Hepatocyte (in vitro differentiated cells): ENCODE measurements at regions not wholly inside any gene's neighbourhood (a gene's known extent, or its start where the extent isn't known, plus 50 kb on each side); places are given as distances from the start of the nearest gene placed in this dataset.

Experiments used
- DNase-seq: peaks from one replicate; pipeline ENCODE4 v3.0.0-alpha.2; 2016; ENCODE audit warnings: low spot score
- H2AFZ ChIP-seq: fragments of 200-600 bp; sonication (generic); 2 replicates; pipeline ENCODE4 v1.6.0; 2016; ENCODE audit warnings: antibody characterized with exemption, mild to moderate bottlenecking
- H3K27ac ChIP-seq: fragments of 200-600 bp; sonication (generic); 2 replicates; pipeline ENCODE4 v1.5.1; 2016; ENCODE audit warnings: mild to moderate bottlenecking
- H3K27me3 ChIP-seq: fragments of 200-600 bp; sonication (generic); 2 replicates; pipeline ENCODE4 v1.6.1; 2016
- H3K36me3 ChIP-seq: fragments of 200-600 bp; sonication (generic); replicated peaks from 2 replicates; pipeline ENCODE4 v1.5.1; 2016; ENCODE audit warnings: low read depth; ENCODE audit not compliant: insufficient read depth
- H3K4me1 ChIP-seq: fragments of 200-600 bp; sonication (generic); 2 replicates; pipeline ENCODE4 v1.5.1; 2016; ENCODE audit warnings: mild to moderate bottlenecking, moderate library complexity; ENCODE audit not compliant: insufficient read depth
- H3K4me2 ChIP-seq: fragments of 200-600 bp; sonication (generic); 2 replicates; pipeline ENCODE4 v1.6.0; 2016
- H3K4me3 ChIP-seq: fragments of 200-600 bp; sonication (generic); 2 replicates; pipeline ENCODE4 v1.5.1; 2016; ENCODE audit warnings: mild to moderate bottlenecking
- H3K79me2 ChIP-seq: fragments of 200-600 bp; sonication (generic); 2 replicates; pipeline ENCODE4 v1.6.0; 2017; ENCODE audit warnings: mild to moderate bottlenecking
- H3K9me2 ChIP-seq: fragments of 200-600 bp; sonication (generic); replicated peaks from 2 replicates; pipeline ENCODE4 v1.6.0; 2017; ENCODE audit warnings: mild to moderate bottlenecking; ENCODE audit not compliant: insufficient read depth
- H3K9me3 ChIP-seq: fragments of 200-600 bp; sonication (generic); 2 replicates; pipeline ENCODE4 v1.5.1; 2016; ENCODE audit warnings: low read depth, mild to moderate bottlenecking
- H4K20me1 ChIP-seq: fragments of 200-600 bp; sonication (generic); 2 replicates; pipeline ENCODE4 v1.6.0; 2016; ENCODE audit warnings: mild to moderate bottlenecking; ENCODE audit not compliant: insufficient read depth, poor library complexity, severe bottlenecking
- EZH2 ChIP-seq: fragments of 200-600 bp; sonication (generic); IDR thresholded peaks from 2 replicates; pipeline ENCODE4 v1.6.1; 2016; ENCODE audit warnings: antibody characterized with exemption, mild to moderate bottlenecking, borderline replicate concordance
- EZH2phosphoT487 ChIP-seq: fragments of 200-600 bp; sonication (generic); IDR thresholded peaks from one replicate; pipeline ENCODE4 v1.6.1; 2018; ENCODE audit warnings: antibody characterized with exemption, mild to moderate bottlenecking, low read depth, moderate library complexity; ENCODE audit not compliant: unreplicated experiment, severe bottlenecking
- WGBS: methylation state at CpG from one replicate; pipeline ENCODE4 v1.1.6; 2016; ENCODE audit warnings: low lambda C conversion rate; ENCODE audit errors: missing lambda C conversion rate; 5-methylcytosine and 5-hydroxymethylcytosine counted together
- TF ChIP-seq, protein P1 (sequence below): fragments of 200-600 bp; sonication (generic); IDR thresholded peaks from 2 replicates; pipeline ENCODE4 v1.5.1; 2016; ENCODE audit warnings: antibody characterized with exemption, mild to moderate bottlenecking; ENCODE audit not compliant: poor library complexity

DNA sequence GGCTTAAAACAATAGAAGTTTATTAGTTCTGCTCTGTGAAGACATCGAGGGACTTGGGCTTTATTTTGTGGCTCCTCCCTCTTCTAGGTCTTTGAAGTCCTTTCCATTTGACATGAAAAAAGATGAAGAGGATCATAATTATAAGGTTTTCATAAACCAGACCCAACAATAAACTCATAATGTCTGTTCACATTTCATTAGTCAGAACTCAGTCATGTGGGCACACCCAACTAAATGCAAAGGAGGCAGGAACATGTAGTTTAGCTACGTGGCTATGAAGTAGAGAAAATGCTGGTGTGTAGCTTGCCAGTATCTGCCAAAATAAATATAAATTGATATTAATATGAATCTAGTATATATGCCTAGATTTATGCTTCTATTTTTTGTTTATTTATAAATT is 393.9 kb upstream of the C9orf72 start:
- no peak overlapping the region for H3K4me3 ChIP-seq
- H3K27me3 ChIP-seq, result no peaks in the 10 kb centered on the region
- TF ChIP-seq EZH2, result no peak
- TF ChIP-seq, protein P1, sequence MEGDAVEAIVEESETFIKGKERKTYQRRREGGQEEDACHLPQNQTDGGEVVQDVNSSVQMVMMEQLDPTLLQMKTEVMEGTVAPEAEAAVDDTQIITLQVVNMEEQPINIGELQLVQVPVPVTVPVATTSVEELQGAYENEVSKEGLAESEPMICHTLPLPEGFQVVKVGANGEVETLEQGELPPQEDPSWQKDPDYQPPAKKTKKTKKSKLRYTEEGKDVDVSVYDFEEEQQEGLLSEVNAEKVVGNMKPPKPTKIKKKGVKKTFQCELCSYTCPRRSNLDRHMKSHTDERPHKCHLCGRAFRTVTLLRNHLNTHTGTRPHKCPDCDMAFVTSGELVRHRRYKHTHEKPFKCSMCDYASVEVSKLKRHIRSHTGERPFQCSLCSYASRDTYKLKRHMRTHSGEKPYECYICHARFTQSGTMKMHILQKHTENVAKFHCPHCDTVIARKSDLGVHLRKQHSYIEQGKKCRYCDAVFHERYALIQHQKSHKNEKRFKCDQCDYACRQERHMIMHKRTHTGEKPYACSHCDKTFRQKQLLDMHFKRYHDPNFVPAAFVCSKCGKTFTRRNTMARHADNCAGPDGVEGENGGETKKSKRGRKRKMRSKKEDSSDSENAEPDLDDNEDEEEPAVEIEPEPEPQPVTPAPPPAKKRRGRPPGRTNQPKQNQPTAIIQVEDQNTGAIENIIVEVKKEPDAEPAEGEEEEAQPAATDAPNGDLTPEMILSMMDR, result no peak
- TF ChIP-seq EZH2phosphoT487, result no peak
- no peaks in the 10 kb centered on the region for H3K4me1 ChIP-seq
- no peak overlapping the region for H3K27ac ChIP-seq
- WGBS, result 40% methylated on average over 2 of the region's 2 CpGs
- H3K79me2 ChIP-seq, result no peaks in the 10 kb centered on the region
- no peaks in the 10 kb centered on the region for H3K36me3 ChIP-seq
- DNase-seq, result no peak
- no peaks in the 10 kb centered on the region for H3K9me3 ChIP-seq
- no peaks in the 10 kb centered on the region for H3K9me2 ChIP-seq
- H3K4me2 ChIP-seq, result no peak overlapping the region
- H4K20me1 ChIP-seq, result no peaks in the 10 kb centered on the region
- no peak overlapping the region for H2AFZ ChIP-seq

DNA sequence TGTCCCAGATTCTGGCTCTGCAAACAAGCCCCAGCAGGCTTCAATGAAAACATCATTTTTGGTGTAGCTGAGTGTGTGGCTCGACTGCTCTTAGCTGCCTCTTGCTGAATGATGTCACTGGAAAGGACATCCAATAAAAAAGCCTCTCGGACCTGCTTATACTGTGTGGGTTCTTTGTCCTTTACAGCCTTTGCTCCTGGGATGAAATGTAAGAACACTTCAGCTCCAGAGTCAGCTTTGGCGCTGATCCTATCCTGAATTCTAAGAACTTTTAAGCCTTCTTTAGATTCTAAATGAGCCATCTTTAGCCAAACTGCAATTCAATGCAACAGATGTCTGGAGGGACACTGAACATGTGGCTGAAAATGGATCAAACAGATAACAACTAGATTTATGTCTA is 404.6 kb upstream of the C9orf72 start:
- no peaks in the 10 kb centered on the region for H3K36me3 ChIP-seq
- H2AFZ ChIP-seq, result no peak overlapping the region
- H3K27me3 ChIP-seq, result peaks cover 19% of the 10 kb centered on the region
- H3K4me2 ChIP-seq, result no peak overlapping the region
- H3K79me2 ChIP-seq, result no peaks in the 10 kb centered on the region
- no peak overlapping the region for H3K4me3 ChIP-seq
- 49% methylated on average over 3 of the region's 3 CpGs for WGBS
- peak; percentile 5 for DNase-seq
- H3K9me2 ChIP-seq, result no peaks in the 10 kb centered on the region
- no peak overlapping the region for H3K27ac ChIP-seq
- no peaks in the 10 kb centered on the region for H3K9me3 ChIP-seq
- TF ChIP-seq EZH2phosphoT487 (no peak), EZH2 (no peak)
- TF ChIP-seq, protein P1, result no peak
- no peaks in the 10 kb centered on the region for H3K4me1 ChIP-seq
- H4K20me1 ChIP-seq, result no peaks in the 10 kb centered on the region

DNA sequence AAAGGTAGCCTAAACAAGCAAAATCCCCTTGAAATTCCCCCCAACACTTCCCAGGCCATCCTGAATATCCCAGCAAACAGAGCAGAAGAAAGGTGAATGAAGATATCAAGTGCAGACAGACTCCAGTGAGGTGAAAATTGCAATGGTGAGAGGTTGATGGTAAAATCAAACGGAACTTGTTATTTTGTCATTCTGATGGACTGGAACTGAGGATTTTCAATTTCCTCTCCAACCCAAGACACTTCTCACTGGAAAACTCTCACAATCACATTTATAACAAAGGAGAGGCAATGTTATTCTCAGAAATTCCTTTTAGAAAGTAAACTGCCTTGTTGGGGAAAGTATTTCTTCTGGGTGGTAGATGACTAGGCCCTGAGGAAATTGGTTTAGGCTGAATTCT is 412.4 kb upstream of the C9orf72 start:
- TF ChIP-seq, protein P1, result no peak
- TF ChIP-seq EZH2phosphoT487 (no peak), EZH2 (no peak)
- H2AFZ ChIP-seq, result no peak overlapping the region
- peaks cover 8% of the 10 kb centered on the region for H3K27me3 ChIP-seq
- H3K4me2 ChIP-seq, result no peak overlapping the region
- no peak for DNase-seq
- no peaks in the 10 kb centered on the region for H3K79me2 ChIP-seq
- no peak overlapping the region for H3K4me3 ChIP-seq
- H3K9me3 ChIP-seq, result no peaks in the 10 kb centered on the region
- H4K20me1 ChIP-seq, result no peaks in the 10 kb centered on the region
- no peaks in the 10 kb centered on the region for H3K4me1 ChIP-seq
- H3K27ac ChIP-seq, result no peak overlapping the region
- H3K9me2 ChIP-seq, result no peaks in the 10 kb centered on the region
- 93% methylated on average over 1 of the region's 1 CpG for WGBS
- no peaks in the 10 kb centered on the region for H3K36me3 ChIP-seq

DNA sequence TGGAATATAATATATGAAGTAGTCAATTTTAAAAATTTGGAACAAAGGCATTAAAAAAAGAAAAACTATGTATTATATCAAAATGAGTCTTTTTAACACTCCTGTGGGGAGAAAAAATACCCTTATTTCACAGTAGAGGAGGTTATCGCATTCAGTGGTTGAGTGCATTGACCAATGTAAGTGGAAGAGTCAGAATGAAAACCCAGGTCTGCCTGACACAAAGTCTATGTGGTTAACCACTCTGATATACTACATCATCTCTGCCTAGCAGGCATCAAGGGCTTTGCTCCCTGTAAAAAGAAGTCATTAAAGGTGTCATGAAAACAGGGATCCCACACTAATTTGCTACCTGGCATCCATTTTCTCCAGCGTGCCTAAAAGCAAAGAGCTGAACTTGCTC is 417.2 kb upstream of the C9orf72 start:
- no peak overlapping the region for H2AFZ ChIP-seq
- TF ChIP-seq EZH2phosphoT487, result no peak
- no peak for TF ChIP-seq EZH2
- TF ChIP-seq, protein P1, result no peak
- no peaks in the 10 kb centered on the region for H3K4me1 ChIP-seq
- H3K27me3 ChIP-seq, result peaks cover 4% of the 10 kb centered on the region
- no peaks in the 10 kb centered on the region for H3K36me3 ChIP-seq
- no peaks in the 10 kb centered on the region for H3K9me2 ChIP-seq
- no peaks in the 10 kb centered on the region for H4K20me1 ChIP-seq
- no peak for DNase-seq
- WGBS, result 77% methylated on average over 2 of the region's 2 CpGs
- H3K9me3 ChIP-seq, result no peaks in the 10 kb centered on the region
- no peak overlapping the region for H3K4me3 ChIP-seq
- H3K79me2 ChIP-seq, result no peaks in the 10 kb centered on the region
- H3K4me2 ChIP-seq, result no peak overlapping the region
- H3K27ac ChIP-seq, result no peak overlapping the region
